Liver (tissue), 3 donors: ENCODE measurements at regions not wholly inside any gene's neighbourhood (a gene's known extent, or its start where the extent isn't known, plus 50 kb on each side); places are given as distances from the start of the nearest gene placed in this dataset.
"Not testable (repeated sequence)": the region's sequence is repeated elsewhere in the genome, so short reads cannot be mapped to it uniquely, and the experiment has no call there.

Experiments
- CTCF ChIP-seq: fragments of 150-350 bp; IDR thresholded peaks from 2 replicates; pipeline ENCODE4 v1.5.1; 2017; ENCODE audit warnings: improper control_type of control experiment, low read depth, low read length; ENCODE audit not compliant: missing input control
- GABPA ChIP-seq, 2 donors: IDR thresholded peaks in 1 of 2; conservative IDR thresholded peaks in 1 of 2; 2 replicates each; pipeline ENCODE4 v1.6.1; 2016; ENCODE audit warnings: antibody characterized with exemption in 2 of 2, mild to moderate bottlenecking in 1 of 2, moderate library complexity in 1 of 2
- HNF4A ChIP-seq, 2 donors: conservative IDR thresholded peaks; 2 replicates each; pipeline ENCODE4 v1.6.1; 2016; ENCODE audit warnings: antibody characterized with exemption in 2 of 2, mild to moderate bottlenecking in 2 of 2
- JUND ChIP-seq, 2 donors: IDR thresholded peaks; 2 replicates each; pipeline ENCODE4 v1.6.1; 2016; ENCODE audit warnings: antibody characterized with exemption in 2 of 2
- MAX ChIP-seq: IDR thresholded peaks from 2 replicates; pipeline ENCODE4 v1.6.1; 2016; ENCODE audit warnings: antibody characterized with exemption
- RAD21 ChIP-seq, 2 donors: IDR thresholded peaks; 2 replicates each; pipeline ENCODE4 v1.6.1; 2016; ENCODE audit warnings: antibody characterized with exemption in 2 of 2, mild to moderate bottlenecking in 2 of 2
- REST ChIP-seq: IDR thresholded peaks from 2 replicates; pipeline ENCODE4 v1.6.1; 2016; ENCODE audit warnings: antibody characterized with exemption, mild to moderate bottlenecking
- RXRA ChIP-seq, 2 donors: IDR thresholded peaks; 2 replicates each; pipeline ENCODE4 v1.6.1; 2017 to 2018; ENCODE audit warnings: antibody characterized with exemption in 2 of 2, mild to moderate bottlenecking in 1 of 2
- SP1 ChIP-seq: IDR thresholded peaks from 2 replicates; pipeline ENCODE4 v1.6.1; 2018; ENCODE audit warnings: antibody characterized with exemption, mild to moderate bottlenecking
- TAF1 ChIP-seq: conservative IDR thresholded peaks from 2 replicates; pipeline ENCODE4 v1.6.1; 2016; ENCODE audit warnings: antibody characterized with exemption, mild to moderate bottlenecking
- YY1 ChIP-seq: IDR thresholded peaks from 2 replicates; pipeline ENCODE4 v1.6.1; 2016; ENCODE audit warnings: antibody characterized with exemption, mild to moderate bottlenecking
- ZBTB33 ChIP-seq: IDR thresholded peaks from 2 replicates; pipeline ENCODE4 v1.6.1; 2016; ENCODE audit warnings: antibody characterized with exemption
- donor health status: healthy.
- donor health status: healthy.

- not testable (repeated sequence) for TF ChIP-seq MAX; CTCF; YY1; REST; RAD21 (IDR thresholded peaks at IDR 0.05); ZBTB33; JUND (IDR thresholded peaks at IDR 0.05); GABPA (IDR thresholded peaks at IDR 0.05 in 1 of 2, conservative IDR thresholded peaks at IDR 0.05 in 1 of 2); SP1; TAF1; HNF4A (conservative IDR thresholded peaks at IDR 0.05); RXRA (IDR thresholded peaks at IDR 0.05)
Measured at GRCh38 chr1:197988581-197988980, 71.4 kb downstream of the LHX9 start.
